GM12878 (cell line): ENCODE measurements at regions not wholly inside any gene's neighbourhood (a gene's known extent, or its start where the extent isn't known, plus 50 kb on each side); places are given as distances from the start of the nearest gene placed in this dataset.
"Not testable (repeated sequence)": the region's sequence is repeated elsewhere in the genome, so short reads cannot be mapped to it uniquely, and the experiment has no call there.

Experiments
- ATAC-seq: fragments of 200-7000 bp; cut with Tn5 transposase; 3 replicates; pipeline ENCODE4 v1.9.1; 2020; ENCODE audit warnings: mild to moderate bottlenecking, moderate library complexity
- BruUV-seq: library from RNA; stranded (reverse); fragments of 400-500 nt; replicated peaks from 2 replicates; lab custom pipeline; 2021; lab: Mats Ljungman, UMichigan
- CTCF ChIA-PET: fragments of 300-600 bp; sonication (Branson Sonifier 250); formaldehyde crosslinking; extraction: SDS; loops from one replicate; lab custom pipeline; 2021; ENCODE audit warnings: inconsistent platforms; lab: Yijun Ruan, JAX
- POLR2A ChIA-PET: fragments of 350-600 bp; formaldehyde crosslinking; extraction: SDS; loops from one replicate; lab custom pipeline; 2021; ENCODE audit warnings: inconsistent platforms; lab: Charles Lee
- RAD21 ChIA-PET: fragments of 300-600 bp; sonication (Branson Sonifier 250); formaldehyde crosslinking; loops from one replicate; lab custom pipeline; 2023; ENCODE audit warnings: antibody characterized with exemption; ENCODE audit not compliant: unreplicated experiment; lab: Charles Lee
- SMC1A ChIA-PET: fragments of 300-600 bp; sonication (Branson Sonifier 250); formaldehyde crosslinking; loops from one replicate; lab custom pipeline; 2023; ENCODE audit not compliant: unreplicated experiment, uncharacterized antibody; lab: Charles Lee
- DNase-seq: peaks from one replicate; pipeline ENCODE4 v3.0.0-alpha.2; 2011; ENCODE audit warnings: low read depth, low spot score
- FAIRE-seq: peaks from 3 replicates; lab custom pipeline; 2011; peaks lifted over from hg19 to GRCh38; lab: Jason Lieb, UNC
- H2AFZ ChIP-seq: 2 replicates; pipeline ENCODE4 v1.6.0; 2011; ENCODE audit warnings: low read depth, low read length, control low read depth; ENCODE audit not compliant: control insufficient read depth
- H3K27ac ChIP-seq: 2 replicates; pipeline ENCODE4 v1.5.1; 2011; ENCODE audit warnings: control low read depth; ENCODE audit not compliant: control insufficient read depth, insufficient read depth
- H3K27me3 ChIP-seq, 2 experiments: replicated peaks in 1 of 2; 2 replicates each; pipeline versions ENCODE4 v1.6.0 to v1.6.1; 2011; ENCODE audit warnings: low read length in 1 of 2; ENCODE audit not compliant: control insufficient read depth in 2 of 2, insufficient read depth in 2 of 2
- H3K36me3 ChIP-seq, 2 experiments: 2 replicates each; pipeline ENCODE4 v1.5.1; 2011; ENCODE audit warnings: low read length in 1 of 2; ENCODE audit not compliant: control insufficient read depth in 2 of 2, insufficient read depth in 2 of 2
- H3K4me1 ChIP-seq: 2 replicates; pipeline ENCODE4 v1.6.1; 2011; ENCODE audit warnings: mild to moderate bottlenecking, low read length, moderate library complexity, mixed read lengths; ENCODE audit not compliant: control insufficient read depth, insufficient read depth
- H3K4me2 ChIP-seq: 2 replicates; pipeline ENCODE4 v1.6.0; 2011; ENCODE audit warnings: control low read depth; ENCODE audit not compliant: control insufficient read depth, insufficient read depth
- H3K4me3 ChIP-seq: fragments of 200-600 bp; sonication (generic); 2 replicates; pipeline ENCODE4 v1.5.1; 2016
- H3K79me2 ChIP-seq: 2 replicates; pipeline ENCODE4 v1.6.0; 2011; ENCODE audit warnings: low read length; ENCODE audit not compliant: control insufficient read depth, insufficient read depth
- H3K9ac ChIP-seq: 2 replicates; pipeline ENCODE4 v1.8.0; 2011; ENCODE audit warnings: low read length, control low read depth, mixed read lengths; ENCODE audit not compliant: control insufficient read depth, insufficient read depth
- H3K9me3 ChIP-seq: replicated peaks from 3 replicates; pipeline ENCODE4 v1.5.1; 2011; ENCODE audit warnings: mild to moderate bottlenecking, low read length; ENCODE audit not compliant: control insufficient read depth, insufficient read depth
- H4K20me1 ChIP-seq: 2 replicates; pipeline ENCODE4 v1.6.0; 2011; ENCODE audit not compliant: control insufficient read depth, insufficient read depth
- CHD1 ChIP-seq: IDR thresholded peaks from 2 replicates; pipeline ENCODE4 v1.6.1; 2012; ENCODE audit warnings: low read depth, low read length, improper control_type of control experiment
- HDGF ChIP-seq: fragments of 450-650 bp; IDR thresholded peaks from 2 replicates; pipeline ENCODE4 v1.6.1; 2016; ENCODE audit warnings: antibody characterized with exemption
- KAT2A ChIP-seq: conservative IDR thresholded peaks from 2 replicates; pipeline ENCODE4 v1.6.1; 2011; ENCODE audit warnings: low read depth, low read length; ENCODE audit not compliant: control insufficient read depth
- NFIC ChIP-seq: IDR thresholded peaks from 2 replicates; pipeline ENCODE4 v1.6.1; 2012; ENCODE audit warnings: low read depth, mild to moderate bottlenecking, inconsistent platforms, low read length, moderate library complexity
- NFXL1 ChIP-seq: fragments of 450-650 bp; IDR thresholded peaks from 2 replicates; pipeline ENCODE4 v1.6.1; 2017; ENCODE audit warnings: antibody characterized with exemption, mild to moderate bottlenecking, borderline replicate concordance
- NR2C2 ChIP-seq: IDR thresholded peaks from 2 replicates; pipeline ENCODE4 v1.6.1; 2011; ENCODE audit warnings: borderline replicate concordance, low read depth; ENCODE audit not compliant: control insufficient read depth, insufficient read length
- PAX8 ChIP-seq: fragments of 450-650 bp; IDR thresholded peaks from 2 replicates; pipeline ENCODE4 v1.6.1; 2017; ENCODE audit warnings: mild to moderate bottlenecking, moderate library complexity
- RFX5 ChIP-seq: IDR thresholded peaks from 2 replicates; pipeline ENCODE4 v1.6.1; 2011; ENCODE audit warnings: low read depth, low read length, improper control_type of control experiment
- SMC3 ChIP-seq: IDR thresholded peaks from 2 replicates; pipeline ENCODE4 v1.6.1; 2011; ENCODE audit warnings: low read length, improper control_type of control experiment, borderline replicate concordance
- ZNF384 ChIP-seq: IDR thresholded peaks from 2 replicates; pipeline ENCODE4 v1.6.1; 2012; ENCODE audit warnings: low read depth, mild to moderate bottlenecking, low read length, improper control_type of control experiment, borderline replicate concordance
- WGBS: methylation state at CpG from one replicate; pipeline ENCODE4 v1.1.6; 2016; ENCODE audit warnings: low lambda C conversion rate; ENCODE audit not compliant: insufficient replicate concordance, insufficient coverage; ENCODE audit errors: missing lambda C conversion rate; 5-methylcytosine and 5-hydroxymethylcytosine counted together
- in situ Hi-C: fragments of 300-500 bp; cut with MboI; formaldehyde crosslinking; loops from 9 replicates; pipeline ENCODE4 v1.14.3; 2018; ENCODE audit warnings: mixed read lengths
- intact Hi-C: fragments of 100-400 bp; cut with micrococcal nuclease; formaldehyde crosslinking; loops from one replicate; pipeline ENCODE4 v1.14.2; 2022; ENCODE audit not compliant: unreplicated experiment
- TF ChIP-seq, protein P1 (sequence below): fragments of 450-650 bp; IDR thresholded peaks from 2 replicates; pipeline ENCODE4 v1.6.1; 2017; ENCODE audit warnings: mild to moderate bottlenecking, low read depth, inconsistent platforms; ENCODE audit not compliant: poor library complexity, severe bottlenecking
- TF ChIP-seq, protein P2 (sequence below): IDR thresholded peaks from 2 replicates; pipeline ENCODE4 v1.6.1; 2011; ENCODE audit warnings: borderline replicate concordance, low read depth, mild to moderate bottlenecking, moderate library complexity, low read length; ENCODE audit not compliant: insufficient read depth, poor library complexity, severe bottlenecking
- TF ChIP-seq, protein P3 (sequence below): IDR thresholded peaks from 2 replicates; pipeline ENCODE4 v1.6.1; 2012; ENCODE audit warnings: low read depth, low read length, improper control_type of control experiment

DNA sequence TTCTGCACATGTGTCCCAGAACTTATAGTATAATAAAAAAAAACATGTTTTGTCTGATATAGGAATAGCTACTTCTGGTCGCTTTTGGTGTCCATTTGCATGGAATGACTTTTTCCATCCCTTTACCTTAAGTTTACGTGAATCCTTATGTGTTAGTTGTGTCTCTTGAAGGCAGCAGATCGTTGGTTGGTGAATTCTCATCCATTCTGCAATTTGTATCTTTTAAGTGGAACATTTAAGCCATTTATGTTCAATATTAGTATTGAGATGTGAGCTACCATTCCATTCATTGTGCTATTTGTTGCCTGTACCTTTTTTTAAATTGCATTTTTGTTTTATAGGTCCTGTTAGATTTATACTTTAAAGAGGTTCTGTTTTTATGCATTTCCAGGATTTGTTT is 55.1 kb upstream of the PHIP start:
- Histone ChIP-seq H3K27ac (no peak overlapping the region), H3K27me3 (no peaks in the 10 kb centered on the region), H3K9ac (no peak overlapping the region), H3K79me2 (no peaks in the 10 kb centered on the region), H4K20me1 (no peaks in the 10 kb centered on the region), H3K4me3 (no peak overlapping the region), H3K9me3 (peaks cover 3% of the 10 kb centered on the region; the same call in 2 of the 3 replicates), H3K4me2 (no peak overlapping the region), H3K4me1 (no peaks in the 10 kb centered on the region), H2AFZ (no peak overlapping the region), H3K36me3 (no peaks in the 10 kb centered on the region)
- ChIA-PET SMC1A (no interaction called here), POLR2A (no interaction called here), RAD21 (no interaction called here), CTCF (interaction anchor here (1.1 kb wide), 1 partner anchor 30 kb away, joined by 3 read pairs; no protein-coding TSS in a partner anchor)
- intact Hi-C loops (no loop called here), in situ Hi-C loops (no loop called here)
- no peak for DNase-seq
- WGBS: 12% methylated on average over 3 of the region's 3 CpGs
- no peak for ATAC-seq
- BruUV-seq: no TSS peak
- TF ChIP-seq, protein P1, sequence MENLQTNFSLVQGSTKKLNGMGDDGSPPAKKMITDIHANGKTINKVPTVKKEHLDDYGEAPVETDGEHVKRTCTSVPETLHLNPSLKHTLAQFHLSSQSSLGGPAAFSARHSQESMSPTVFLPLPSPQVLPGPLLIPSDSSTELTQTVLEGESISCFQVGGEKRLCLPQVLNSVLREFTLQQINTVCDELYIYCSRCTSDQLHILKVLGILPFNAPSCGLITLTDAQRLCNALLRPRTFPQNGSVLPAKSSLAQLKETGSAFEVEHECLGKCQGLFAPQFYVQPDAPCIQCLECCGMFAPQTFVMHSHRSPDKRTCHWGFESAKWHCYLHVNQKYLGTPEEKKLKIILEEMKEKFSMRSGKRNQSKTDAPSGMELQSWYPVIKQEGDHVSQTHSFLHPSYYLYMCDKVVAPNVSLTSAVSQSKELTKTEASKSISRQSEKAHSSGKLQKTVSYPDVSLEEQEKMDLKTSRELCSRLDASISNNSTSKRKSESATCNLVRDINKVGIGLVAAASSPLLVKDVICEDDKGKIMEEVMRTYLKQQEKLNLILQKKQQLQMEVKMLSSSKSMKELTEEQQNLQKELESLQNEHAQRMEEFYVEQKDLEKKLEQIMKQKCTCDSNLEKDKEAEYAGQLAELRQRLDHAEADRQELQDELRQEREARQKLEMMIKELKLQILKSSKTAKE: no peak
- TF ChIP-seq SMC3: no peak
- TF ChIP-seq HDGF: no peak
- no peak for TF ChIP-seq NFXL1
- no peak for TF ChIP-seq CHD1
- TF ChIP-seq NR2C2: no peak
- no peak for TF ChIP-seq ZNF384
- no peak for TF ChIP-seq KAT2A
- TF ChIP-seq RFX5: no peak
- TF ChIP-seq NFIC: no peak
- TF ChIP-seq PAX8: no peak
- TF ChIP-seq, protein P2, sequence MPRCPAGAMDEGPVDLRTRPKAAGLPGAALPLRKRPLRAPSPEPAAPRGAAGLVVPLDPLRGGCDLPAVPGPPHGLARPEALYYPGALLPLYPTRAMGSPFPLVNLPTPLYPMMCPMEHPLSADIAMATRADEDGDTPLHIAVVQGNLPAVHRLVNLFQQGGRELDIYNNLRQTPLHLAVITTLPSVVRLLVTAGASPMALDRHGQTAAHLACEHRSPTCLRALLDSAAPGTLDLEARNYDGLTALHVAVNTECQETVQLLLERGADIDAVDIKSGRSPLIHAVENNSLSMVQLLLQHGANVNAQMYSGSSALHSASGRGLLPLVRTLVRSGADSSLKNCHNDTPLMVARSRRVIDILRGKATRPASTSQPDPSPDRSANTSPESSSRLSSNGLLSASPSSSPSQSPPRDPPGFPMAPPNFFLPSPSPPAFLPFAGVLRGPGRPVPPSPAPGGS: no peak
- TF ChIP-seq, protein P3, sequence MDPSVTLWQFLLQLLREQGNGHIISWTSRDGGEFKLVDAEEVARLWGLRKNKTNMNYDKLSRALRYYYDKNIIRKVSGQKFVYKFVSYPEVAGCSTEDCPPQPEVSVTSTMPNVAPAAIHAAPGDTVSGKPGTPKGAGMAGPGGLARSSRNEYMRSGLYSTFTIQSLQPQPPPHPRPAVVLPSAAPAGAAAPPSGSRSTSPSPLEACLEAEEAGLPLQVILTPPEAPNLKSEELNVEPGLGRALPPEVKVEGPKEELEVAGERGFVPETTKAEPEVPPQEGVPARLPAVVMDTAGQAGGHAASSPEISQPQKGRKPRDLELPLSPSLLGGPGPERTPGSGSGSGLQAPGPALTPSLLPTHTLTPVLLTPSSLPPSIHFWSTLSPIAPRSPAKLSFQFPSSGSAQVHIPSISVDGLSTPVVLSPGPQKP: no peak
- FAIRE-seq: no peak

DNA sequence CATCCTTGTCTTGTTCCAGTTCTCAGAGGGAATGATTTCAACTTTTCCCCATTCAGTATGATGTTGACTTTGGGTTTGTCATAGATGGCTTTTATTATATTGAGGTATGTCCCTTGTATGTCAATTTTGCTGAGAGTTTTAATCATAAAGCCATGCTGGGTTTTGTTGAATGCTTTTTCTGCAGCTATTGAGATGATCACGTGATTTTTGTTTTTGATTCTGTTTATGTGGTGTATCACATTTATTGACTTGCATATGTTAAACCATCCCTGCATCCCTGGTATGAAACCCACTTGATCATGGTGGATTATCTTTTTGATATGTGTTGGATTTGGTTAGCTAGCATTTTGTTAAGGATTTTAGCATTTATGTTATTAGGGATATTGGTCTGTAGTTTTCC is 53.2 kb upstream of the PHIP start:
- H3K9ac ChIP-seq, SMC1A ChIA-PET, DNase-seq, POLR2A ChIA-PET, intact Hi-C loops, H3K4me1 ChIP-seq, ATAC-seq, BruUV-seq, H4K20me1 ChIP-seq, RAD21 ChIA-PET, H3K4me2 ChIP-seq, in situ Hi-C loops, FAIRE-seq, H3K4me3 ChIP-seq, H3K79me2 ChIP-seq, H3K27me3 ChIP-seq, H3K36me3 ChIP-seq, H3K9me3 ChIP-seq, H3K27ac ChIP-seq, H2AFZ ChIP-seq, CTCF ChIA-PET: not testable (repeated sequence)
- WGBS: 75% methylated on average over 1 of the region's 1 CpG
